ENCODE measurements at regions not wholly inside any gene's neighbourhood (a gene's known extent, or its start where the extent isn't known, plus 50 kb on each side); places are given as distances from the start of the nearest gene placed in this dataset.

- POLR2A ChIA-PET = no interaction called here
- TF ChIP-seq NFRKB (IDR thresholded peaks at IDR 0.05) (no peak), ZNF384 (IDR thresholded peaks at IDR 0.05) (no peak), TARDBP (IDR thresholded peaks at IDR 0.05) (no peak), CTBP1 (IDR thresholded peaks at IDR 0.05; ENCODE audit: borderline replicate concordance) (no peak), ARNT (IDR thresholded peaks at IDR 0.05) (no peak), BHLHE40 (IDR thresholded peaks at IDR 0.05; ENCODE audit: borderline replicate concordance) (no peak), LEF1 (IDR thresholded peaks at IDR 0.05; ENCODE audit: borderline replicate concordance) (no peak)
- CTCF ChIA-PET = no interaction called here
- no peak for DNase-seq (ENCODE audit: extremely low spot score)
Observed at GRCh38 chr6:135640449-135641111, 143.0 kb upstream of the AHI1 start.

GRCh38 chr6:135642912-135643311 lies 145.4 kb upstream of the AHI1 start:
- ChIA-PET POLR2A (no interaction called here), CTCF (no interaction called here)
- TF ChIP-seq SUZ12 (IDR thresholded peaks at IDR 0.05) = no peak
- no peak for TF ChIP-seq ZNF384 (IDR thresholded peaks at IDR 0.05)
- TF ChIP-seq PKNOX1 (IDR thresholded peaks at IDR 0.05) = no peak
- TF ChIP-seq NFRKB (IDR thresholded peaks at IDR 0.05) = no peak
- no peak for TF ChIP-seq CTBP1 (IDR thresholded peaks at IDR 0.05; ENCODE audit: borderline replicate concordance)
- no peak for TF ChIP-seq BHLHE40 (IDR thresholded peaks at IDR 0.05; ENCODE audit: borderline replicate concordance)
- TF ChIP-seq TARDBP (IDR thresholded peaks at IDR 0.05) = no peak
- TF ChIP-seq ELF4 (IDR thresholded peaks at IDR 0.05) = no peak
- TF ChIP-seq SP1 (IDR thresholded peaks at IDR 0.05) = no peak
- TF ChIP-seq L3MBTL2 (conservative IDR thresholded peaks at IDR 0.05) = no peak
- no peak for TF ChIP-seq ARNT (IDR thresholded peaks at IDR 0.05)
- no peak for TF ChIP-seq FOXM1 (IDR thresholded peaks at IDR 0.05; ENCODE audit: borderline replicate concordance)
- no peak for TF ChIP-seq HDGF (IDR thresholded peaks at IDR 0.05; ENCODE audit: borderline replicate concordance)
- no peak for TF ChIP-seq FOXK2 (IDR thresholded peaks at IDR 0.05)
- no peak for TF ChIP-seq LEF1 (IDR thresholded peaks at IDR 0.05; ENCODE audit: borderline replicate concordance)
- DNase-seq (ENCODE audit: extremely low spot score) = no peak

GRCh38 chr6:135644394-135644793 lies 146.9 kb upstream of the AHI1 start:
- CTCF ChIA-PET = no interaction called here
- no peak for TF ChIP-seq ZNF384 (IDR thresholded peaks at IDR 0.05)
- POLR2A ChIA-PET = no interaction called here

GRCh38 chr6:135647521-135647920 lies 150.0 kb upstream of the AHI1 start:
- TF ChIP-seq FOXM1 (IDR thresholded peaks at IDR 0.05; ENCODE audit: borderline replicate concordance) = no peak
- no peak for TF ChIP-seq HDGF (IDR thresholded peaks at IDR 0.05; ENCODE audit: borderline replicate concordance)
- TF ChIP-seq ZNF384 (IDR thresholded peaks at IDR 0.05) = no peak
- TF ChIP-seq NFRKB (IDR thresholded peaks at IDR 0.05) = no peak
- no peak for TF ChIP-seq CTBP1 (IDR thresholded peaks at IDR 0.05; ENCODE audit: borderline replicate concordance)
- TF ChIP-seq SUZ12 (IDR thresholded peaks at IDR 0.05) = no peak
- TF ChIP-seq SP1 (IDR thresholded peaks at IDR 0.05) = no peak
- TF ChIP-seq LEF1 (IDR thresholded peaks at IDR 0.05; ENCODE audit: borderline replicate concordance) = no peak
- TF ChIP-seq BHLHE40 (IDR thresholded peaks at IDR 0.05; ENCODE audit: borderline replicate concordance) = no peak
- no peak for TF ChIP-seq ARNT (IDR thresholded peaks at IDR 0.05)
- no peak for TF ChIP-seq FOXK2 (IDR thresholded peaks at IDR 0.05)
- no peak for TF ChIP-seq FOXA1 (IDR thresholded peaks at IDR 0.05)
- no peak for TF ChIP-seq TARDBP (IDR thresholded peaks at IDR 0.05)
- no peak for TF ChIP-seq ELF4 (IDR thresholded peaks at IDR 0.05)
- TF ChIP-seq L3MBTL2 (conservative IDR thresholded peaks at IDR 0.05) = no peak
- TF ChIP-seq PKNOX1 (IDR thresholded peaks at IDR 0.05) = no peak
- no peak for DNase-seq (ENCODE audit: extremely low spot score)
- ChIA-PET CTCF (no interaction called here), POLR2A (no interaction called here)

More at GRCh38 chr6:135644394-135644793, 146.9 kb upstream of the AHI1 start:
- no peak for DNase-seq (ENCODE audit: extremely low spot score)

GRCh38 chr6:135651964-135652755 lies 154.6 kb upstream of the AHI1 start:
- DNase-seq (ENCODE audit: extremely low spot score) = no peak
- ChIA-PET CTCF (no interaction called here), POLR2A (no interaction called here)
- TF ChIP-seq SP1 (IDR thresholded peaks at IDR 0.05) = no peak
- TF ChIP-seq HDGF (IDR thresholded peaks at IDR 0.05; ENCODE audit: borderline replicate concordance) = no peak
- no peak for TF ChIP-seq FOXK2 (IDR thresholded peaks at IDR 0.05)
- no peak for TF ChIP-seq FOXA1 (IDR thresholded peaks at IDR 0.05)
- TF ChIP-seq ZNF384 (IDR thresholded peaks at IDR 0.05) = no peak
- TF ChIP-seq BHLHE40 (IDR thresholded peaks at IDR 0.05; ENCODE audit: borderline replicate concordance) = no peak

- ChIA-PET CTCF (no interaction called here), POLR2A (no interaction called here)
- no peak for DNase-seq (ENCODE audit: extremely low spot score)
- TF ChIP-seq FOXM1 (IDR thresholded peaks at IDR 0.05; ENCODE audit: borderline replicate concordance) (no peak), ELF4 (IDR thresholded peaks at IDR 0.05) (no peak), FOXA1 (IDR thresholded peaks at IDR 0.05) (no peak), LEF1 (IDR thresholded peaks at IDR 0.05; ENCODE audit: borderline replicate concordance) (no peak), SP1 (IDR thresholded peaks at IDR 0.05) (no peak), CTBP1 (IDR thresholded peaks at IDR 0.05; ENCODE audit: borderline replicate concordance) (no peak), L3MBTL2 (conservative IDR thresholded peaks at IDR 0.05) (no peak), ARNT (IDR thresholded peaks at IDR 0.05) (no peak), SUZ12 (IDR thresholded peaks at IDR 0.05) (no peak), PKNOX1 (IDR thresholded peaks at IDR 0.05) (no peak), ZNF384 (IDR thresholded peaks at IDR 0.05) (no peak), HDGF (IDR thresholded peaks at IDR 0.05; ENCODE audit: borderline replicate concordance) (no peak), FOXK2 (IDR thresholded peaks at IDR 0.05) (no peak), NFRKB (IDR thresholded peaks at IDR 0.05) (no peak), BHLHE40 (IDR thresholded peaks at IDR 0.05; ENCODE audit: borderline replicate concordance) (no peak), TARDBP (IDR thresholded peaks at IDR 0.05) (no peak)
Observed at GRCh38 chr6:135655055-135655454, 157.5 kb upstream of the AHI1 start.

All from HEK293T (cell line).